Osteoblast (primary cell): ENCODE measurements at regions not wholly inside any gene's neighbourhood (a gene's known extent, or its start where the extent isn't known, plus 50 kb on each side); places are given as distances from the start of the nearest gene placed in this dataset.
"Not testable (repeated sequence)": the region's sequence is repeated elsewhere in the genome, so short reads cannot be mapped to it uniquely, and the experiment has no call there.

Experiments used
- DNase-seq: peaks from one replicate; pipeline ENCODE4 v3.0.0; 2011; ENCODE audit warnings: low spot score, mixed read lengths; ENCODE audit not compliant: insufficient read length; ENCODE audit errors: missing footprints
- H2AFZ ChIP-seq: 2 replicates; pipeline ENCODE4 v1.6.0; 2011; ENCODE audit warnings: mild to moderate bottlenecking, low read length
- H3K27ac ChIP-seq: 2 replicates; pipeline ENCODE4 v1.5.1; 2011; ENCODE audit warnings: mild to moderate bottlenecking, low read depth, low read length, moderate library complexity
- H3K27me3 ChIP-seq: 2 replicates; pipeline ENCODE4 v1.6.0; 2012; ENCODE audit warnings: mild to moderate bottlenecking, control low read depth, inconsistent platforms, low read length, moderate library complexity; ENCODE audit not compliant: insufficient read depth
- H3K36me3 ChIP-seq: 2 replicates; pipeline ENCODE4 v1.5.1; 2011; ENCODE audit warnings: mild to moderate bottlenecking, low read length, control low read depth, moderate library complexity; ENCODE audit not compliant: insufficient read depth
- H3K4me1 ChIP-seq: 2 replicates; pipeline ENCODE4 v1.5.1; 2011; ENCODE audit warnings: mild to moderate bottlenecking, low read length, control low read depth, moderate library complexity; ENCODE audit not compliant: insufficient read depth
- H3K4me2 ChIP-seq: 2 replicates; pipeline ENCODE4 v1.6.0; 2011; ENCODE audit warnings: mild to moderate bottlenecking, low read length; ENCODE audit not compliant: insufficient read depth
- H3K4me3 ChIP-seq: fragments of 200-600 bp; sonication (generic); 3 replicates; pipeline ENCODE4 v1.5.1; 2012; ENCODE audit warnings: mild to moderate bottlenecking, low read length, inconsistent platforms; ENCODE audit not compliant: insufficient read depth
- H3K79me2 ChIP-seq: 2 replicates; pipeline ENCODE4 v1.6.0; 2012; ENCODE audit warnings: mild to moderate bottlenecking, low read length, control low read depth, inconsistent platforms; ENCODE audit not compliant: insufficient read depth
- H3K9me3 ChIP-seq: 2 replicates; pipeline ENCODE4 v1.5.1; 2011; ENCODE audit warnings: low read depth, low read length, control low read depth
- H4K20me1 ChIP-seq: 2 replicates; pipeline ENCODE4 v1.6.0; 2012; ENCODE audit warnings: mild to moderate bottlenecking, low read length, control low read depth; ENCODE audit not compliant: insufficient read depth
- CTCF ChIP-seq: IDR thresholded peaks from 2 replicates; pipeline ENCODE4 v1.5.1; 2011; ENCODE audit warnings: mild to moderate bottlenecking, low read depth, low read length, moderate library complexity; ENCODE audit errors: extremely low read depth

DNA sequence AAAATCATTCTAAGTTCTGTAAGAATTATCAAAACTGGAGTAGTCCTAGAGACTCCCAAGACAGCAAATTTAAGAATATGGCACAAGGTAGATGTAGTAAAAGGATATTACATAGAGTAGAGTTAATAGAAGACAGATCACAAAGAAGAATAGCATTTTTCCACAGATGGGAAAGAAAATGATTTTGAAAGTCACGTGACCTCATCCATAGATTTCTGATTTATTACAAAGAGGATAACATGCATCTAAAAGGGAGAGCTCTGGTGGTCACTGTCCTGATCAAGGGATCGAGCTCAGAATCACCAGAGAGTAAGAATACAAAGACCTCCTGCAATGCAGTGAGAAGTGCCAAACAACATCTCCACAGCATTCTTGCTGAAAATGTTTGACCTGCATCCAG, 354.4 kb downstream of the TBL1XR1 start:
- H3K79me2 ChIP-seq = no peaks in the 10 kb centered on the region
- TF ChIP-seq CTCF = no peak

DNA sequence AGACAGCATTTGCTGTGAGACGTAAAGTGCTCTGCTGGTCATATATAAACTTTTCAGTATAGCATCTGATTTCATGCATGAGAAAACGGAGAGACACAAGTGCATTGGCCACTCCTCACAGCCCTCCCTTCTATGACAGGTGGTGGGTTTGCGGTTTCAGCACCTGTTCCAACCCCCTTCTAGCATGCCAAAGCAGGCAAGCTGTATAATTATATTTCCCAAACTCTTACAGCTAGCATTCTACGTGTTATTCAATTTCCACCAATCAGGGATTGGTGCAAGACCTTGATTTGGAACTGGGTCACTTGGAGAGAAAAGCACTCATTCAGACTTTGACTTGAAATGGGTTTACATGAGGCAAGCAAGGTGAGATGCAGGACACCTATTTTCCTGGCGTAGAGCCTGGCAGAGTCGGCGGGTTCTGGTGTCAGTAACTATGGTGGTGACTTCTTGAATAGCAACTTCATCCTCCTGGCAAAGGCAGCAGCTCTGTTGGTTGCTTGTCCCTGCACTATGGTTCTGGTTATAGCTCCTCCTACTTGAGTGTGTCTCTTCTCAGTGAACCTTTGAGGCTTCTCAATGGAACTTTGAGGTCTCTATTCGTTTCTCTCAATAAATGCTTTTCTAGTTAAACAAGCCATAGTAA, 356.5 kb downstream of the TBL1XR1 start:
- no peaks in the 10 kb centered on the region for H4K20me1 ChIP-seq
- no peaks in the 10 kb centered on the region for H3K27me3 ChIP-seq
- no peak overlapping the region for H3K4me2 ChIP-seq
- H3K79me2 ChIP-seq = no peaks in the 10 kb centered on the region
- no peaks in the 10 kb centered on the region for H3K4me1 ChIP-seq
- no peak overlapping the region for H3K27ac ChIP-seq
- H3K9me3 ChIP-seq = no peaks in the 10 kb centered on the region
- DNase-seq = no peak
- H2AFZ ChIP-seq = no peak overlapping the region
- no peak overlapping the region for H3K4me3 ChIP-seq
- H3K36me3 ChIP-seq = no peaks in the 10 kb centered on the region
- TF ChIP-seq CTCF = no peak

More for the DNA sequence above, 354.4 kb downstream of the TBL1XR1 start:
- no peak for DNase-seq
- Histone ChIP-seq H3K4me1 (no peaks in the 10 kb centered on the region), H2AFZ (no peak overlapping the region), H3K4me3 (no peak overlapping the region), H3K27ac (no peak overlapping the region), H3K9me3 (no peaks in the 10 kb centered on the region), H4K20me1 (no peaks in the 10 kb centered on the region), H3K4me2 (no peak overlapping the region), H3K36me3 (no peaks in the 10 kb centered on the region), H3K27me3 (no peaks in the 10 kb centered on the region)

- Histone ChIP-seq H4K20me1 (no peaks in the 10 kb centered on the region), H3K27me3 (no peaks in the 10 kb centered on the region)
- DNase-seq = no peak
These were observed 357.4 kb downstream of the TBL1XR1 start for GRCh38 chr3:176839901-176840300.

DNA sequence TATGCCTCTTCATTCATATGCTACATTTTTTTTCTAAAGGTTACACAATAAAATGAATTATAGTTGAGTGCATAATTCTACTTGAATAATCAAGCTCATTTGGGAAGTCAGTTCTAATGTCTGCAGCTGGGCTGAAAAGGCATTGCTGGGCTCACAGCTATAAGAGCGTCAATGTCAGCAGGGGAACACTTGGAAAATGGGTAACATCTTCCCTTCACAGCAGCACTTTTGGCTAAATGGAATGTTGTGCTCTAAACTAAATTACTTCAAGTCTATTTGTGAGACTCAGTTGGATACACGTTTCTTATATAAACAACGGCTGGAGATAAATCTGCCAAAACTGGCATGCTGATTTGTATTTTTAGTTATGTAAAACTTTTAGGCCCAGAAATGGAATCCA, 357.8 kb downstream of the TBL1XR1 start:
- no peaks in the 10 kb centered on the region for H3K79me2 ChIP-seq

More at GRCh38 chr3:176839901-176840300, 357.4 kb downstream of the TBL1XR1 start:
- H3K79me2 ChIP-seq = no peaks in the 10 kb centered on the region
- H3K4me3 ChIP-seq = no peak overlapping the region
- no peak overlapping the region for H3K27ac ChIP-seq
- no peaks in the 10 kb centered on the region for H3K4me1 ChIP-seq
- no peak overlapping the region for H2AFZ ChIP-seq
- H3K9me3 ChIP-seq = no peaks in the 10 kb centered on the region
- no peaks in the 10 kb centered on the region for H3K36me3 ChIP-seq
- no peak for TF ChIP-seq CTCF
- no peak overlapping the region for H3K4me2 ChIP-seq

DNA sequence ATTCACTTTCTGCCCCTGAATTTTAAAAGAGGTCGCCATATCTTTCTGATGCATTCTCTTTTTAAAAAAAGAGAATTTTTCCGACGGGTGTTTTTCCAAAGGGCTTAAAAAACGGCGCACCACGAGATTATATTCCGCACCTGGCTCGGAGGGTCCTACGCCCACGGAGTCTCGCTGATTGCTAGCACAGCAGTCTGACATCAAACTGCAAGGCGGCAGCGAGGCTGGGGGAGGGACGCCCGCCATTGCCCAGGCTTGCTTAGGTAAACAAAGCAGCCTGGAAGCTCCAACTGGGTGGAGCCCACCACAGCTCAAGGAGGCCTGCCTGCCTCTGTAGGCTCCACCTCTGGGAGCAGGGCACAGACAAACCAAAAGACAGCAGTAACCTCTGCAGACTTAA, 370.0 kb downstream of the TBL1XR1 start:
- not testable (repeated sequence) for H3K27me3 ChIP-seq, H2AFZ ChIP-seq, H3K36me3 ChIP-seq, H3K79me2 ChIP-seq, H3K9me3 ChIP-seq, DNase-seq, H3K27ac ChIP-seq, H3K4me2 ChIP-seq, H4K20me1 ChIP-seq, H3K4me1 ChIP-seq, H3K4me3 ChIP-seq

More for the DNA sequence above, 357.8 kb downstream of the TBL1XR1 start:
- H3K4me1 ChIP-seq = no peaks in the 10 kb centered on the region
- DNase-seq = no peak
- H3K4me3 ChIP-seq = no peak overlapping the region
- no peaks in the 10 kb centered on the region for H4K20me1 ChIP-seq
- no peak overlapping the region for H2AFZ ChIP-seq
- no peaks in the 10 kb centered on the region for H3K36me3 ChIP-seq
- no peak for TF ChIP-seq CTCF
- no peak overlapping the region for H3K4me2 ChIP-seq
- H3K9me3 ChIP-seq = no peaks in the 10 kb centered on the region
- no peaks in the 10 kb centered on the region for H3K27me3 ChIP-seq
- H3K27ac ChIP-seq = no peak overlapping the region
